NCI-H460 (cell line): ENCODE measurements at regions not wholly inside any gene's neighbourhood (a gene's known extent, or its start where the extent isn't known, plus 50 kb on each side); places are given as distances from the start of the nearest gene placed in this dataset.
"Not testable (repeated sequence)": the region's sequence is repeated elsewhere in the genome, so short reads cannot be mapped to it uniquely, and the experiment has no call there.

ENCODE experiments used
- DNase-seq: peaks from one replicate; pipeline ENCODE4 v3.0.0-alpha.2; 2016; ENCODE audit warnings: low read depth; ENCODE audit errors: extremely low read depth

GRCh38 chr12:68984796-68985573 is 52.0 kb upstream of the CPM start:
- no peak for DNase-seq

- DNase-seq = not testable (repeated sequence)
Measured at GRCh38 chr12:68997526-68997925, 64.6 kb upstream of the CPM start.

GRCh38 chr12:68998041-68998440 is 65.1 kb upstream of the CPM start:
- DNase-seq = no peak

- no peak for DNase-seq
Measured at GRCh38 chr12:69000074-69000473, 67.1 kb upstream of the CPM start.

- no peak for DNase-seq
Measured at GRCh38 chr12:69000540-69001243, 67.7 kb upstream of the CPM start.

GRCh38 chr12:69001251-69001650 is 68.3 kb upstream of the CPM start:
- no peak for DNase-seq

- DNase-seq = no peak
Measured at GRCh38 chr12:69002969-69003368, 70.0 kb upstream of the CPM start.

GRCh38 chr12:69003991-69004390 is 71.0 kb upstream of the CPM start:
- no peak for DNase-seq

GRCh38 chr12:69007101-69007854 is 74.3 kb upstream of the CPM start:
- DNase-seq = peak; percentile 12

GRCh38 chr12:69007855-69008351 is 74.9 kb upstream of the CPM start:
- no peak for DNase-seq

GRCh38 chr12:69008520-69008919 is 75.5 kb upstream of the CPM start:
- peak; percentile 12 for DNase-seq

GRCh38 chr12:69014047-69014446 is 81.1 kb upstream of the CPM start:
- DNase-seq = no peak

GRCh38 chr12:69015017-69015416 is 82.0 kb upstream of the CPM start:
- no peak for DNase-seq

GRCh38 chr12:69015831-69016230 is 82.9 kb upstream of the CPM start:
- no peak for DNase-seq

GRCh38 chr12:69019082-69019481 is 86.1 kb upstream of the CPM start:
- DNase-seq = no peak

GRCh38 chr12:69019910-69020309 is 86.9 kb upstream of the CPM start:
- no peak for DNase-seq

- no peak for DNase-seq
Measured at GRCh38 chr12:69022674-69023073, 89.7 kb upstream of the CPM start.

GRCh38 chr12:69023840-69024239 is 90.9 kb upstream of the CPM start:
- no peak for DNase-seq

- DNase-seq = peak; percentile 33
Measured at GRCh38 chr12:69024413-69024812, 91.4 kb upstream of the CPM start.

- no peak for DNase-seq
Measured at GRCh38 chr12:69024907-69025306, 91.9 kb upstream of the CPM start.

GRCh38 chr12:69026336-69026735 is 93.4 kb upstream of the CPM start:
- no peak for DNase-seq
